GM18870 (cell line): ENCODE measurements at regions not wholly inside any gene's neighbourhood (a gene's known extent, or its start where the extent isn't known, plus 50 kb on each side); places are given as distances from the start of the nearest gene placed in this dataset.

Source experiments
- ATAC-seq: cut with Tn5 transposase; IDR thresholded peaks from one replicate; pipeline ENCODE4 v1.9.1; 2021; ENCODE audit warnings: moderate library complexity; ENCODE audit not compliant: unreplicated experiment

GRCh38 chr2:236965021-236965840 lies 120.5 kb upstream of the COPS8 start:
- ATAC-seq: no peak

GRCh38 chr2:236965841-236966096 lies 119.9 kb upstream of the COPS8 start:
- no peak for ATAC-seq

GRCh38 chr2:236967499-236967783 lies 118.2 kb upstream of the COPS8 start:
- ATAC-seq: no peak

GRCh38 chr2:236968101-236968879 lies 117.4 kb upstream of the COPS8 start:
- ATAC-seq: peak; percentile 83

GRCh38 chr2:236968880-236969534 lies 116.7 kb upstream of the COPS8 start:
- no peak for ATAC-seq

- ATAC-seq: no peak
Measured at GRCh38 chr2:236969767-236970655, 115.7 kb upstream of the COPS8 start.

- no peak for ATAC-seq
Measured at GRCh38 chr2:236970656-236971010, 115.1 kb upstream of the COPS8 start.

- no peak for ATAC-seq
Measured at GRCh38 chr2:236971131-236971821, 114.4 kb upstream of the COPS8 start.

- no peak for ATAC-seq
Measured at GRCh38 chr2:236971919-236972381, 113.7 kb upstream of the COPS8 start.

- ATAC-seq: no peak
Measured at GRCh38 chr2:236972491-236973342, 113.0 kb upstream of the COPS8 start.

- ATAC-seq: no peak
Measured at GRCh38 chr2:236973343-236973980, 112.2 kb upstream of the COPS8 start.

- no peak for ATAC-seq
Measured at GRCh38 chr2:236974148-236974547, 111.5 kb upstream of the COPS8 start.

GRCh38 chr2:236974752-236975151 lies 110.9 kb upstream of the COPS8 start:
- no peak for ATAC-seq

- ATAC-seq: no peak
Measured at GRCh38 chr2:236975766-236976165, 109.9 kb upstream of the COPS8 start.

- no peak for ATAC-seq
Measured at GRCh38 chr2:236976266-236977062, 109.2 kb upstream of the COPS8 start.

GRCh38 chr2:236977063-236977851 lies 108.4 kb upstream of the COPS8 start:
- no peak for ATAC-seq

- ATAC-seq: no peak
Measured at GRCh38 chr2:236977852-236978398, 107.8 kb upstream of the COPS8 start.
